ENCODE measurements at regions not wholly inside any gene's neighbourhood (a gene's known extent, or its start where the extent isn't known, plus 50 kb on each side); places are given as distances from the start of the nearest gene placed in this dataset.
"Not testable (repeated sequence)": the region's sequence is repeated elsewhere in the genome, so short reads cannot be mapped to it uniquely, and the experiment has no call there.

DNA sequence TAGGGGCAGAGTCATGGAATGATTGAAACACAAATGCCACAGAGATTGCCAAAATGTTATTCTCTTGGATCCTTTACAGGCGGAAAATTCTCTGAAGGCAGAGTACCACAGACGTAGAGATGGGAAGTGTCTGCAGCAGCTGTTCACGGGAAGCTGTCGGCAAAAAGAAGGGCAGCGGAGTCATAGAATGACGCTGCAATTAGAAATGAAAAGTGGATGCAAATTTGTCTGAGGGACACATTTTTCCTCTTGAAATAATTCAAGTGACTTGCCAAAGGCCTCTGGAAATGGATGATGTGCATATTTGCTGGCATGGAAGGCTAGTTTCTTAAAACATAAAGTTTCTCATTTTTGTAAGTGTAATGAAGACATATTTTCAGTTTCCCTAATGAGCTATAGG lies 77.5 kb upstream of the PLD5 start:
- no peak for TF ChIP-seq CTCF (IDR thresholded peaks at IDR 0.05)
- no peak for TF ChIP-seq POLR2A (IDR thresholded peaks at IDR 0.05)
- Histone ChIP-seq H3K36me3 (no peaks in the 10 kb centered on the region), H3K4me3 (no peak overlapping the region), H3K4me1 (no peaks in the 10 kb centered on the region), H3K9me3 (no peaks in the 10 kb centered on the region), H3K27me3 (no peaks in the 10 kb centered on the region), H3K27ac (no peak overlapping the region)
- no peak for DNase-seq
- intact Hi-C loops (cut with DNase I; ENCODE audit: low total_unique reads), result no loop called here

DNA sequence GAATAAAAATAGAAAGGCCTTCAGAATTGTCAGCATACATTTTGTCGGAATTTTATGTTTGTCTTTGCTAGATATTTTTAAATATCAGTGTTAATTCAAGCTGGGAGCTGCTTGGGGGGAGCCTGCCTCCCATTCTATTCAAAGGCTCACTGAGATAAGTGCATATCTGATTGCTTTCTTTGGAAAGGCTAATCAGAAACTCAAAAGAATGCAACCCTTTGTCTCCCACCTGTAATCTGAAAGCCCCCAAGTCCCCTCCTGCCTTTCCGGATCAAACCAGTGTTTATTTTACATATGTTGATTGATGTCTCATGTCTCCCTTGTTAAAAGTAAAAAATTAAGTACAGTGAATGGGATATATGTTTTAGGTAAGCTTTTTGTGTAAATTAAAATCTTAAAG lies 69.3 kb upstream of the PLD5 start:
- H3K9me3 ChIP-seq; H3K4me3 ChIP-seq; H3K27ac ChIP-seq; H3K4me1 ChIP-seq; DNase-seq; H3K36me3 ChIP-seq; H3K27me3 ChIP-seq; intact Hi-C loops (cut with DNase I; ENCODE audit: low total_unique reads): not testable (repeated sequence)

- TF ChIP-seq CTCF (IDR thresholded peaks at IDR 0.05), result no peak
- TF ChIP-seq POLR2A (IDR thresholded peaks at IDR 0.05), result no peak
- no peaks in the 10 kb centered on the region for H3K4me1 ChIP-seq
- H3K9me3 ChIP-seq, result no peaks in the 10 kb centered on the region
- no peak overlapping the region for H3K27ac ChIP-seq
- no peaks in the 10 kb centered on the region for H3K27me3 ChIP-seq
- H3K4me3 ChIP-seq, result no peak overlapping the region
- intact Hi-C loops (cut with DNase I; ENCODE audit: low total_unique reads), result no loop called here
- DNase-seq, result no peak
- no peaks in the 10 kb centered on the region for H3K36me3 ChIP-seq
Observed at GRCh38 chr1:242586360-242586680, 61.8 kb upstream of the PLD5 start.

- no peak for DNase-seq
- TF ChIP-seq POLR2A (IDR thresholded peaks at IDR 0.05), result no peak
- no peak for TF ChIP-seq CTCF (IDR thresholded peaks at IDR 0.05)
- intact Hi-C loops (cut with DNase I; ENCODE audit: low total_unique reads), result no loop called here
Observed at GRCh38 chr1:242585616-242586359, 61.3 kb upstream of the PLD5 start.

GRCh38 chr1:242582669-242583068 lies 58.2 kb upstream of the PLD5 start:
- Histone ChIP-seq H3K27me3 (no peaks in the 10 kb centered on the region), H3K4me1 (no peaks in the 10 kb centered on the region), H3K27ac (no peak overlapping the region), H3K36me3 (no peaks in the 10 kb centered on the region), H3K4me3 (no peak overlapping the region), H3K9me3 (no peaks in the 10 kb centered on the region)
- no peak for DNase-seq
- no peak for TF ChIP-seq CTCF (IDR thresholded peaks at IDR 0.05)
- no peak for TF ChIP-seq POLR2A (IDR thresholded peaks at IDR 0.05)
- intact Hi-C loops (cut with DNase I; ENCODE audit: low total_unique reads), result no loop called here

More at GRCh38 chr1:242585616-242586359, 61.3 kb upstream of the PLD5 start:
- Histone ChIP-seq H3K9me3 (no peaks in the 10 kb centered on the region), H3K4me1 (no peaks in the 10 kb centered on the region), H3K27me3 (no peaks in the 10 kb centered on the region), H3K36me3 (no peaks in the 10 kb centered on the region), H3K27ac (no peak overlapping the region), H3K4me3 (no peak overlapping the region)
